Ovary (tissue), 3 donors: ENCODE measurements at regions not wholly inside any gene's neighbourhood (a gene's known extent, or its start where the extent isn't known, plus 50 kb on each side); places are given as distances from the start of the nearest gene placed in this dataset.

ENCODE experiments used
- POLR2A ChIP-seq: fragments of 450-650 bp; IDR thresholded peaks from one replicate; pipeline ENCODE4 v1.6.1; 2017; ENCODE audit warnings: antibody characterized with exemption, mild to moderate bottlenecking, moderate library complexity
- TF ChIP-seq, protein P1 (sequence below), 3 donors: fragments of 450-650 bp in 2 of 3; fragments of 200-600 bp in 1 of 3; IDR thresholded peaks; one replicate each; pipeline versions ENCODE4 v1.5.1 to v1.8.0; 2016 to 2022; ENCODE audit warnings: antibody characterized with exemption in 3 of 3, mild to moderate bottlenecking in 1 of 3
- donor health status: DM: no; HTN: no; CAD: no.

DNA sequence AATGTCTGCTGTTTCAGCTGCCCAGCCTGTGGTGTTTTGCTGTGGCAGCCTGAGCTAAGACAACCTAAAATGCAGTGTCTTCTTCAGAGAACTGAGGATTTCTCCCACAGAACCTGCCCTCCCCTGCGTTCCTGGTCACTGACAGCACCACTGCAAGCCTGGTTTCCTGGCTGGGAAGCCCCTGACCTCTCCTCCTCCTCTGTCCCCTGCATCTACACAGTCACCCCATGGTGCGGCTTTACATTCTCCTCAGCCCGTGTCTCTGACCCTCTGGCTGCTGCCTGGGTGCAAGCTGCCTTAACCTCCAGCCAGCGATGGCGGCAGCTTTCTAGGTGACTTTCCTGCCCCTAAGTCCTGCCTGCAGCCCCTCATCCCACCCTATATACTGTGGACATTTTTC lies 337.3 kb upstream of the ZNF32 start:
- TF ChIP-seq POLR2A: no peak
- TF ChIP-seq, protein P1, sequence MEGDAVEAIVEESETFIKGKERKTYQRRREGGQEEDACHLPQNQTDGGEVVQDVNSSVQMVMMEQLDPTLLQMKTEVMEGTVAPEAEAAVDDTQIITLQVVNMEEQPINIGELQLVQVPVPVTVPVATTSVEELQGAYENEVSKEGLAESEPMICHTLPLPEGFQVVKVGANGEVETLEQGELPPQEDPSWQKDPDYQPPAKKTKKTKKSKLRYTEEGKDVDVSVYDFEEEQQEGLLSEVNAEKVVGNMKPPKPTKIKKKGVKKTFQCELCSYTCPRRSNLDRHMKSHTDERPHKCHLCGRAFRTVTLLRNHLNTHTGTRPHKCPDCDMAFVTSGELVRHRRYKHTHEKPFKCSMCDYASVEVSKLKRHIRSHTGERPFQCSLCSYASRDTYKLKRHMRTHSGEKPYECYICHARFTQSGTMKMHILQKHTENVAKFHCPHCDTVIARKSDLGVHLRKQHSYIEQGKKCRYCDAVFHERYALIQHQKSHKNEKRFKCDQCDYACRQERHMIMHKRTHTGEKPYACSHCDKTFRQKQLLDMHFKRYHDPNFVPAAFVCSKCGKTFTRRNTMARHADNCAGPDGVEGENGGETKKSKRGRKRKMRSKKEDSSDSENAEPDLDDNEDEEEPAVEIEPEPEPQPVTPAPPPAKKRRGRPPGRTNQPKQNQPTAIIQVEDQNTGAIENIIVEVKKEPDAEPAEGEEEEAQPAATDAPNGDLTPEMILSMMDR (IDR thresholded peaks at IDR 0.05): no peak
